GM12872 (cell line): ENCODE measurements at regions not wholly inside any gene's neighbourhood (a gene's known extent, or its start where the extent isn't known, plus 50 kb on each side); places are given as distances from the start of the nearest gene placed in this dataset.

Experiments used
- TF ChIP-seq, protein P1 (sequence below): IDR thresholded peaks from 3 replicates; pipeline ENCODE4 v1.5.1; 2011; ENCODE audit warnings: low read depth, mild to moderate bottlenecking, low read length, moderate library complexity; ENCODE audit not compliant: insufficient read depth

DNA sequence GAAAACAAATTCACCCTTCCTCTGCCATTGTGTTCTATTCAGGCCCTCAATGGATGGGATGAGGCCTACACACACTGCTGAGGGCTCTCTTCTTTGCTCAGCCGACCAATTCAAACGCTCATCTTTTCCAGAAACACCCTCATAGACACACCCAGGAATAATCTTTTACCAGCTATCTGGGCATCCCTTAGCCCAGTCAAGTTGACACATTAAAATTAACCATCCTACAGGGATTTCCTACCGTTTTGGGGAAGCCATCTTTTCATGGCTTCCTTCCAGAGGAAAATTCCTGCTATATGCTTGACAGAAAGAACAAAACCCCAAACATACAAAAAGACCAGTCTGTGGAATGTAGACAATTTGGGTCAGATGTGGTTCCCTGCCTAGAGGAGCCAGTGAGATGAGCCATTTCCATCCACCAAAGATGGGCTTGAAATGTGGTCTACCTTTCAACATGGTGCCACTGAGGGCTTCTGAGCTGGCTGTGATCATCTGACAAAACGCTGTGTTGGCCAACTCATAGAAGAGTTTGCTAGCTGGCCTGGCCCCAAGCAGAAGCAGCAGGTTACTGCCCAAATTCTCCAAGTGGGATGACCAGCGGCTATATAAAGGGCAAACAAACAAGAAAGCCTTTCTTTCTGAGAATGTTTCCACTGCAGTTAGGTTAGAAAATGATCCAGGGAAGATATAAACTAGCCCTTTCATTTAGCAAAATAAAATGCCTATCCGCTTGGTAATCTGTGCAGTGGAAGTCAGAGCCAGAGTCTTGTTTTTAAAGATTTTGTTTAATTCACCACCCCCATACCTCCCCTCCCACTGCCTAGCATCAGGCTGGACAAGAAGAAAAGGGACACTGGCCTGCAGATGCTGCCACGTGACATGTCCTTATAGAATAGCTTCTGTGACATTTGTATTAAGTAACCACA is 69.1 kb upstream of the MRPS6 start:
- TF ChIP-seq, protein P1, sequence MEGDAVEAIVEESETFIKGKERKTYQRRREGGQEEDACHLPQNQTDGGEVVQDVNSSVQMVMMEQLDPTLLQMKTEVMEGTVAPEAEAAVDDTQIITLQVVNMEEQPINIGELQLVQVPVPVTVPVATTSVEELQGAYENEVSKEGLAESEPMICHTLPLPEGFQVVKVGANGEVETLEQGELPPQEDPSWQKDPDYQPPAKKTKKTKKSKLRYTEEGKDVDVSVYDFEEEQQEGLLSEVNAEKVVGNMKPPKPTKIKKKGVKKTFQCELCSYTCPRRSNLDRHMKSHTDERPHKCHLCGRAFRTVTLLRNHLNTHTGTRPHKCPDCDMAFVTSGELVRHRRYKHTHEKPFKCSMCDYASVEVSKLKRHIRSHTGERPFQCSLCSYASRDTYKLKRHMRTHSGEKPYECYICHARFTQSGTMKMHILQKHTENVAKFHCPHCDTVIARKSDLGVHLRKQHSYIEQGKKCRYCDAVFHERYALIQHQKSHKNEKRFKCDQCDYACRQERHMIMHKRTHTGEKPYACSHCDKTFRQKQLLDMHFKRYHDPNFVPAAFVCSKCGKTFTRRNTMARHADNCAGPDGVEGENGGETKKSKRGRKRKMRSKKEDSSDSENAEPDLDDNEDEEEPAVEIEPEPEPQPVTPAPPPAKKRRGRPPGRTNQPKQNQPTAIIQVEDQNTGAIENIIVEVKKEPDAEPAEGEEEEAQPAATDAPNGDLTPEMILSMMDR = no peak

GRCh38 chr21:34003428-34003827 is 70.0 kb upstream of the MRPS6 start:
- TF ChIP-seq, protein P1 = no peak

- TF ChIP-seq, protein P1 = no peak
Measured at GRCh38 chr21:34000375-34000774, 73.0 kb upstream of the MRPS6 start.

DNA sequence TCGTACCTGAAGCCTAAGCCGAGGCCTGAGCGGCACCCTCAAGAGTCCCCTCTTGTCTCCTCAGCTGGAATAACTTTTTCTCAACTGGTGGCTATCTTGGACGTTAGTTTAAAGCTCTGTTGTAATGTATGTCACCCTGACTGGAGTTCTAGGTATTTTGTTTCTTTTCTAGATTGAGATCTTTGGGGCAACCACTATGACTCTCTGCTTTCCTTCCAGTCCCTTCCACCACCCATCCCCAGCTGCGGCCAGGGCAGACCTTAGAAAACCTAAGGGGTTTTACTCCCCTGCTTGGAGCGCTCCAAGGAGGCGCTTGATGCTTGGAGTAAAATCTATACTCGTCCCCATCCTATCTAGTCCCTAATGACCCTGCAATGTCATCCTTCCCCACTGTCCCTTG is 74.6 kb upstream of the MRPS6 start:
- TF ChIP-seq, protein P1 = no peak

GRCh38 chr21:33998402-33998801 is 75.0 kb upstream of the MRPS6 start:
- TF ChIP-seq, protein P1 = no peak

GRCh38 chr21:33997436-33997835 is 75.9 kb upstream of the MRPS6 start:
- TF ChIP-seq, protein P1 = no peak

GRCh38 chr21:33994373-33994772 is 78.8 kb upstream of the ATP5PO start:
- TF ChIP-seq, protein P1 = no peak
